SK-N-SH treated with all-trans-retinoic acid at 6 μM for 48 hours (cell line): ENCODE measurements at regions not wholly inside any gene's neighbourhood (a gene's known extent, or its start where the extent isn't known, plus 50 kb on each side); places are given as distances from the start of the nearest gene placed in this dataset.

ENCODE experiments used
- ATAC-seq: fragments of 200-7000 bp; cut with Tn5 transposase; 3 replicates; pipeline ENCODE4 v1.9.1; 2020; ENCODE audit warnings: mild to moderate bottlenecking, moderate library complexity
- ARNTL ChIP-seq: fragments of 450-650 bp; formaldehyde crosslinking; IDR thresholded peaks from 2 replicates; pipeline ENCODE4 v1.5.0; 2020; ENCODE audit warnings: low read depth, mild to moderate bottlenecking, moderate library complexity, borderline replicate concordance
- BACH2 ChIP-seq: fragments of 250-450 bp; sonication (Bioruptor Pico); IDR thresholded peaks from 2 replicates; pipeline ENCODE4 v1.9.0; 2021; ENCODE audit warnings: mild to moderate bottlenecking, borderline replicate concordance
- CREB5 ChIP-seq: fragments of 250-450 bp; sonication (Bioruptor Pico); IDR thresholded peaks from 2 replicates; pipeline ENCODE4 v1.5.1; 2020; ENCODE audit warnings: low read depth, mild to moderate bottlenecking, moderate library complexity
- CSDC2 ChIP-seq: fragments of 250-450 bp; sonication (Bioruptor Pico); IDR thresholded peaks from 2 replicates; pipeline ENCODE4 v1.5.0; 2020; ENCODE audit warnings: mild to moderate bottlenecking, moderate library complexity
- CSRNP3 ChIP-seq: fragments of 250-450 bp; sonication (Bioruptor Pico); IDR thresholded peaks from 2 replicates; pipeline ENCODE4 v1.5.1; 2021; ENCODE audit warnings: mild to moderate bottlenecking, moderate library complexity
- ESRRG ChIP-seq: fragments of 250-450 bp; sonication (Bioruptor Pico); IDR thresholded peaks from 2 replicates; pipeline ENCODE4 v1.6.1; 2021; ENCODE audit warnings: mild to moderate bottlenecking
- GLIS3 ChIP-seq: fragments of 250-450 bp; sonication (Bioruptor Pico); IDR thresholded peaks from 2 replicates; pipeline ENCODE4 v1.5.0; 2020; ENCODE audit warnings: mild to moderate bottlenecking, moderate library complexity
- ISL1 ChIP-seq: fragments of 250-450 bp; sonication (Bioruptor Pico); IDR thresholded peaks from 2 replicates; pipeline ENCODE4 v2.1.2; 2022; ENCODE audit warnings: mild to moderate bottlenecking, moderate library complexity
- PATZ1 ChIP-seq: fragments of 250-450 bp; sonication (Bioruptor Pico); IDR thresholded peaks from 2 replicates; pipeline ENCODE4 v1.8.0; 2020; ENCODE audit warnings: mild to moderate bottlenecking, moderate library complexity, borderline replicate concordance
- POU6F1 ChIP-seq: fragments of 250-450 bp; sonication (Bioruptor Pico); IDR thresholded peaks from 2 replicates; pipeline ENCODE4 v1.8.0; 2021; ENCODE audit warnings: low read depth, mild to moderate bottlenecking, moderate library complexity, borderline replicate concordance
- PPARA ChIP-seq: fragments of 250-450 bp; sonication (Bioruptor Pico); IDR thresholded peaks from 2 replicates; pipeline ENCODE4 v1.5.0; 2020; ENCODE audit warnings: mild to moderate bottlenecking, borderline replicate concordance
- SNAI2 ChIP-seq: fragments of 250-450 bp; sonication (Bioruptor Pico); IDR thresholded peaks from 2 replicates; pipeline ENCODE4 v1.5.0; 2020; ENCODE audit warnings: mild to moderate bottlenecking, moderate library complexity
- TCF4 ChIP-seq: fragments of 250-450 bp; sonication (Bioruptor Pico); IDR thresholded peaks from 2 replicates; pipeline ENCODE4 v1.8.0; 2021; ENCODE audit warnings: mild to moderate bottlenecking, moderate library complexity, borderline replicate concordance
- TOX ChIP-seq: fragments of 250-450 bp; sonication (Bioruptor Pico); IDR thresholded peaks from 2 replicates; pipeline ENCODE4 v1.8.0; 2021; ENCODE audit warnings: mild to moderate bottlenecking, moderate library complexity, borderline replicate concordance
- TSHZ2 ChIP-seq: fragments of 250-450 bp; sonication (Bioruptor Pico); IDR thresholded peaks from 2 replicates; pipeline ENCODE4 v1.5.0; 2020; ENCODE audit warnings: mild to moderate bottlenecking, moderate library complexity
- ZFP30 ChIP-seq: fragments of 450-650 bp; formaldehyde crosslinking; IDR thresholded peaks from 2 replicates; pipeline ENCODE4 v1.5.0; 2022; ENCODE audit warnings: mild to moderate bottlenecking, moderate library complexity
- ZNF565 ChIP-seq: fragments of 450-650 bp; formaldehyde crosslinking; conservative IDR thresholded peaks from 2 replicates; pipeline ENCODE4 v1.5.0; 2020; ENCODE audit warnings: low read depth, mild to moderate bottlenecking, moderate library complexity
- ZNF70 ChIP-seq: fragments of 450-650 bp; formaldehyde crosslinking; IDR thresholded peaks from 2 replicates; pipeline ENCODE4 v1.5.0; 2020; ENCODE audit warnings: mild to moderate bottlenecking, moderate library complexity
- ZNF8 ChIP-seq: fragments of 450-650 bp; formaldehyde crosslinking; IDR thresholded peaks from 2 replicates; pipeline ENCODE4 v1.5.0; 2020; ENCODE audit warnings: mild to moderate bottlenecking, moderate library complexity

GRCh38 chr2:14297340-14297739, 335.2 kb upstream of the LRATD1 start:
- ATAC-seq, result no peak
- TF ChIP-seq TCF4 (no peak), CSDC2 (CRISPR knock-in tag) (no peak), ARNTL (CRISPR knock-in tag) (no peak), TOX (CRISPR knock-in tag) (no peak), POU6F1 (CRISPR knock-in tag) (no peak), ZNF8 (CRISPR knock-in tag) (no peak), ZFP30 (CRISPR knock-in tag) (no peak), CSRNP3 (no peak), BACH2 (CRISPR knock-in tag) (no peak), SNAI2 (CRISPR knock-in tag) (no peak), ESRRG (CRISPR knock-in tag) (no peak), ISL1 (CRISPR knock-in tag) (no peak), ZNF565 (CRISPR knock-in tag) (no peak), GLIS3 (CRISPR knock-in tag) (no peak), PATZ1 (CRISPR knock-in tag) (no peak), PPARA (CRISPR knock-in tag) (no peak), TSHZ2 (CRISPR knock-in tag) (no peak)

GRCh38 chr2:14297906-14298305, 334.6 kb upstream of the LRATD1 start:
- no peak for ATAC-seq
- TF ChIP-seq ZNF70 (CRISPR knock-in tag) (no peak), TSHZ2 (CRISPR knock-in tag) (no peak), CREB5 (CRISPR knock-in tag) (no peak), ISL1 (CRISPR knock-in tag) (no peak), CSDC2 (CRISPR knock-in tag) (no peak), TCF4 (no peak)
